ENCODE measurements at regions not wholly inside any gene's neighbourhood (a gene's known extent, or its start where the extent isn't known, plus 50 kb on each side); places are given as distances from the start of the nearest gene placed in this dataset.

GRCh38 chr10:124301736-124302135 lies 117.0 kb downstream of the OAT start:
- TF ChIP-seq ZBTB21 (CRISPR knock-in tag; IDR thresholded peaks at IDR 0.05; ENCODE audit: borderline replicate concordance) (no peak), CTCF (IDR thresholded peaks at IDR 0.05) (no peak), ESRRA (CRISPR knock-in tag; IDR thresholded peaks at IDR 0.05; ENCODE audit: borderline replicate concordance) (no peak), KAT7 (CRISPR knock-in tag; IDR thresholded peaks at IDR 0.05; ENCODE audit: borderline replicate concordance) (no peak), ELF4 (CRISPR knock-in tag; IDR thresholded peaks at IDR 0.05; ENCODE audit: low read depth) (no peak), MLX (CRISPR knock-in tag; IDR thresholded peaks at IDR 0.05) (no peak), CBFB (CRISPR knock-in tag; IDR thresholded peaks at IDR 0.05; ENCODE audit: low read depth) (no peak), SP1 (CRISPR knock-in tag; conservative IDR thresholded peaks at IDR 0.05) (no peak), ZNF121 (CRISPR knock-in tag; IDR thresholded peaks at IDR 0.05) (no peak), USF2 (CRISPR knock-in tag; IDR thresholded peaks at IDR 0.05) (no peak)

All from WTC11 (cell line).